WTC11 (cell line): ENCODE measurements at regions not wholly inside any gene's neighbourhood (a gene's known extent, or its start where the extent isn't known, plus 50 kb on each side); places are given as distances from the start of the nearest gene placed in this dataset.

ENCODE experiments used
- ATAC-seq: fragments of 200-7000 bp; cut with Tn5 transposase; 2 replicates; pipeline ENCODE4 v1.10.0; 2021; ENCODE audit warnings: mild to moderate bottlenecking, moderate library complexity
- CTCF ChIA-PET: fragments of 300-600 bp; sonication (Branson Sonifier 250); formaldehyde crosslinking; loops from one replicate; lab custom pipeline; 2021; ENCODE audit warnings: antibody characterized with exemption; lab: Charles Lee
- POLR2A ChIA-PET: fragments of 350-600 bp; sonication (Branson Sonifier 250); formaldehyde crosslinking; loops from one replicate; lab custom pipeline; 2021; ENCODE audit warnings: antibody characterized with exemption; lab: Charles Lee
- DNase-seq: peaks from one replicate; pipeline ENCODE4 v3.0.0; 2021; ENCODE audit warnings: low spot score
- H3K27ac Mint-ChIP-seq: 2 replicates; pipeline ENCODE4 v1.8.0; 2021; ENCODE audit warnings: mixed read lengths
- H3K27me3 Mint-ChIP-seq: 2 replicates; pipeline ENCODE4 v1.8.0; 2021; ENCODE audit warnings: low read depth, mild to moderate bottlenecking, moderate library complexity, mixed read lengths
- H3K36me3 Mint-ChIP-seq: 2 replicates; pipeline ENCODE4 v1.8.0; 2021; ENCODE audit warnings: mixed read lengths
- H3K4me1 Mint-ChIP-seq: 2 replicates; pipeline ENCODE4 v1.8.0; 2022; ENCODE audit warnings: mixed read lengths
- H3K4me3 Mint-ChIP-seq: 2 replicates; pipeline ENCODE4 v1.8.0; 2021; ENCODE audit warnings: mild to moderate bottlenecking, moderate library complexity, mixed read lengths
- H3K9me3 Mint-ChIP-seq: 2 replicates; pipeline ENCODE4 v1.8.0; 2021; ENCODE audit warnings: mixed read lengths
- CREM ChIP-seq: sonication (generic); formaldehyde crosslinking; IDR thresholded peaks from 2 replicates; pipeline ENCODE4 v1.8.1; 2022; ENCODE audit warnings: mild to moderate bottlenecking, missing genetic modification reagents, moderate library complexity
- GTF2I ChIP-seq: fragments of 250-450 bp; sonication (Bioruptor Pico); conservative IDR thresholded peaks from 2 replicates; pipeline ENCODE4 v1.4.0; 2021; ENCODE audit warnings: mild to moderate bottlenecking
- IRF2 ChIP-seq: sonication (generic); formaldehyde crosslinking; IDR thresholded peaks from 2 replicates; pipeline ENCODE4 v1.8.0; 2022; ENCODE audit warnings: low read depth, missing genetic modification reagents, borderline replicate concordance
- PRRX2 ChIP-seq: fragments of 250-450 bp; sonication (Bioruptor Pico); IDR thresholded peaks from 2 replicates; pipeline ENCODE4 v1.8.0; 2021; ENCODE audit warnings: mild to moderate bottlenecking
- RELA ChIP-seq: sonication (generic); formaldehyde crosslinking; IDR thresholded peaks from 2 replicates; pipeline ENCODE4 v1.8.1; 2022; ENCODE audit warnings: missing genetic modification reagents, mild to moderate bottlenecking, borderline replicate concordance
- SMAD3 ChIP-seq: sonication (generic); formaldehyde crosslinking; IDR thresholded peaks from 2 replicates; pipeline ENCODE4 v1.8.0; 2022; ENCODE audit warnings: missing genetic modification reagents, mild to moderate bottlenecking, borderline replicate concordance
- ZNF121 ChIP-seq: sonication (generic); formaldehyde crosslinking; IDR thresholded peaks from 2 replicates; pipeline ENCODE4 v1.8.0; 2023; ENCODE audit warnings: missing genetic modification reagents
- ZNF263 ChIP-seq: sonication (generic); formaldehyde crosslinking; IDR thresholded peaks from 2 replicates; pipeline ENCODE4 v1.8.1; 2022; ENCODE audit warnings: low read depth, mild to moderate bottlenecking, moderate library complexity, missing genetic modification reagents
- TF ChIP-seq, protein P1 (sequence below): fragments of 200-600 bp; IDR thresholded peaks from 2 replicates; pipeline ENCODE4 v1.8.0; 2022; ENCODE audit warnings: antibody characterized with exemption
- TF ChIP-seq, protein P2 (sequence below): fragments of 250-450 bp; sonication (Bioruptor Pico); IDR thresholded peaks from 2 replicates; pipeline ENCODE4 v1.9.0; 2021; ENCODE audit warnings: mild to moderate bottlenecking, borderline replicate concordance
- TF ChIP-seq, protein P3 (sequence below): sonication (generic); formaldehyde crosslinking; IDR thresholded peaks from 2 replicates; pipeline ENCODE4 v1.8.1; 2023; ENCODE audit warnings: mild to moderate bottlenecking, missing genetic modification reagents, moderate library complexity
- TF ChIP-seq, protein P4 (sequence below): sonication (generic); formaldehyde crosslinking; IDR thresholded peaks from 2 replicates; pipeline ENCODE4 v1.8.0; 2022; ENCODE audit warnings: missing genetic modification reagents
- TF ChIP-seq, protein P5 (sequence below): sonication (generic); formaldehyde crosslinking; IDR thresholded peaks from 2 replicates; pipeline ENCODE4 v1.8.1; 2022; ENCODE audit warnings: missing genetic modification reagents, borderline replicate concordance

DNA sequence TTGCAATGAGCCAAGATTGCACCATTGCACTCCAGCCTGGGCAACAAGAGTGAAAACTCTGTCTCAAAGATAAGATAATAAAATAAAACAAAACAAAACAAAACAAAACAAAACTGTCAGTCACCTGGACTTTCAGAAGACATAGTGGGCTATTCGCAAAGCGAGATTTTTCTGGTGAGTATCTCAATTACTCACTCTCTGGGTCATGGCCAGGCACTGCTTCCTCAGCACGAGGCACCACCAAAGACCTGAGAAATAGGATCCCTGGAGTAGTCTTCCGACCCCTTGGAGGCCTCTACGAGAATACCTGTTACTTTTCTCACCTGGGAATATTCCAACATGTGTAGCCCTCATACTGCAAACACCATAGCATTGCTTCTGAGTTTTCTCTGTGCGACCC lies 201.7 kb upstream of the ZNF618 start:
- no peak overlapping the region for H3K27ac Mint-ChIP-seq
- ATAC-seq, result no peak
- H3K36me3 Mint-ChIP-seq, result no peaks in the 10 kb centered on the region

More for the DNA sequence above, 201.7 kb upstream of the ZNF618 start:
- Mint-ChIP-seq H3K9me3 (no peaks in the 10 kb centered on the region), H3K27me3 (peaks cover 14% of the 10 kb centered on the region), H3K4me3 (no peak overlapping the region), H3K4me1 (no peaks in the 10 kb centered on the region)
- POLR2A ChIA-PET, result no interaction called here
- CTCF ChIA-PET, result interaction anchor here (2.1 kb wide), 1 partner anchor 16 kb away, joined by 7 read pairs; no protein-coding TSS in a partner anchor
- DNase-seq, result no peak
- TF ChIP-seq PRRX2 (CRISPR knock-in tag) (no peak), IRF2 (CRISPR knock-in tag) (no peak), ZNF263 (no peak), RELA (CRISPR knock-in tag) (no peak), ZNF121 (CRISPR knock-in tag) (no peak), SMAD3 (no peak), CREM (no peak), GTF2I (CRISPR knock-in tag) (no peak)
- TF ChIP-seq, protein P1, sequence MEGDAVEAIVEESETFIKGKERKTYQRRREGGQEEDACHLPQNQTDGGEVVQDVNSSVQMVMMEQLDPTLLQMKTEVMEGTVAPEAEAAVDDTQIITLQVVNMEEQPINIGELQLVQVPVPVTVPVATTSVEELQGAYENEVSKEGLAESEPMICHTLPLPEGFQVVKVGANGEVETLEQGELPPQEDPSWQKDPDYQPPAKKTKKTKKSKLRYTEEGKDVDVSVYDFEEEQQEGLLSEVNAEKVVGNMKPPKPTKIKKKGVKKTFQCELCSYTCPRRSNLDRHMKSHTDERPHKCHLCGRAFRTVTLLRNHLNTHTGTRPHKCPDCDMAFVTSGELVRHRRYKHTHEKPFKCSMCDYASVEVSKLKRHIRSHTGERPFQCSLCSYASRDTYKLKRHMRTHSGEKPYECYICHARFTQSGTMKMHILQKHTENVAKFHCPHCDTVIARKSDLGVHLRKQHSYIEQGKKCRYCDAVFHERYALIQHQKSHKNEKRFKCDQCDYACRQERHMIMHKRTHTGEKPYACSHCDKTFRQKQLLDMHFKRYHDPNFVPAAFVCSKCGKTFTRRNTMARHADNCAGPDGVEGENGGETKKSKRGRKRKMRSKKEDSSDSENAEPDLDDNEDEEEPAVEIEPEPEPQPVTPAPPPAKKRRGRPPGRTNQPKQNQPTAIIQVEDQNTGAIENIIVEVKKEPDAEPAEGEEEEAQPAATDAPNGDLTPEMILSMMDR, result no peak
- TF ChIP-seq, protein P2, sequence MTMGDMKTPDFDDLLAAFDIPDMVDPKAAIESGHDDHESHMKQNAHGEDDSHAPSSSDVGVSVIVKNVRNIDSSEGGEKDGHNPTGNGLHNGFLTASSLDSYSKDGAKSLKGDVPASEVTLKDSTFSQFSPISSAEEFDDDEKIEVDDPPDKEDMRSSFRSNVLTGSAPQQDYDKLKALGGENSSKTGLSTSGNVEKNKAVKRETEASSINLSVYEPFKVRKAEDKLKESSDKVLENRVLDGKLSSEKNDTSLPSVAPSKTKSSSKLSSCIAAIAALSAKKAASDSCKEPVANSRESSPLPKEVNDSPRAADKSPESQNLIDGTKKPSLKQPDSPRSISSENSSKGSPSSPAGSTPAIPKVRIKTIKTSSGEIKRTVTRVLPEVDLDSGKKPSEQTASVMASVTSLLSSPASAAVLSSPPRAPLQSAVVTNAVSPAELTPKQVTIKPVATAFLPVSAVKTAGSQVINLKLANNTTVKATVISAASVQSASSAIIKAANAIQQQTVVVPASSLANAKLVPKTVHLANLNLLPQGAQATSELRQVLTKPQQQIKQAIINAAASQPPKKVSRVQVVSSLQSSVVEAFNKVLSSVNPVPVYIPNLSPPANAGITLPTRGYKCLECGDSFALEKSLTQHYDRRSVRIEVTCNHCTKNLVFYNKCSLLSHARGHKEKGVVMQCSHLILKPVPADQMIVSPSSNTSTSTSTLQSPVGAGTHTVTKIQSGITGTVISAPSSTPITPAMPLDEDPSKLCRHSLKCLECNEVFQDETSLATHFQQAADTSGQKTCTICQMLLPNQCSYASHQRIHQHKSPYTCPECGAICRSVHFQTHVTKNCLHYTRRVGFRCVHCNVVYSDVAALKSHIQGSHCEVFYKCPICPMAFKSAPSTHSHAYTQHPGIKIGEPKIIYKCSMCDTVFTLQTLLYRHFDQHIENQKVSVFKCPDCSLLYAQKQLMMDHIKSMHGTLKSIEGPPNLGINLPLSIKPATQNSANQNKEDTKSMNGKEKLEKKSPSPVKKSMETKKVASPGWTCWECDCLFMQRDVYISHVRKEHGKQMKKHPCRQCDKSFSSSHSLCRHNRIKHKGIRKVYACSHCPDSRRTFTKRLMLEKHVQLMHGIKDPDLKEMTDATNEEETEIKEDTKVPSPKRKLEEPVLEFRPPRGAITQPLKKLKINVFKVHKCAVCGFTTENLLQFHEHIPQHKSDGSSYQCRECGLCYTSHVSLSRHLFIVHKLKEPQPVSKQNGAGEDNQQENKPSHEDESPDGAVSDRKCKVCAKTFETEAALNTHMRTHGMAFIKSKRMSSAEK (CRISPR knock-in tag), result no peak
- TF ChIP-seq, protein P3, sequence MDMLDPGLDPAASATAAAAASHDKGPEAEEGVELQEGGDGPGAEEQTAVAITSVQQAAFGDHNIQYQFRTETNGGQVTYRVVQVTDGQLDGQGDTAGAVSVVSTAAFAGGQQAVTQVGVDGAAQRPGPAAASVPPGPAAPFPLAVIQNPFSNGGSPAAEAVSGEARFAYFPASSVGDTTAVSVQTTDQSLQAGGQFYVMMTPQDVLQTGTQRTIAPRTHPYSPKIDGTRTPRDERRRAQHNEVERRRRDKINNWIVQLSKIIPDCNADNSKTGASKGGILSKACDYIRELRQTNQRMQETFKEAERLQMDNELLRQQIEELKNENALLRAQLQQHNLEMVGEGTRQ (CRISPR knock-in tag), result no peak
- TF ChIP-seq, protein P4, sequence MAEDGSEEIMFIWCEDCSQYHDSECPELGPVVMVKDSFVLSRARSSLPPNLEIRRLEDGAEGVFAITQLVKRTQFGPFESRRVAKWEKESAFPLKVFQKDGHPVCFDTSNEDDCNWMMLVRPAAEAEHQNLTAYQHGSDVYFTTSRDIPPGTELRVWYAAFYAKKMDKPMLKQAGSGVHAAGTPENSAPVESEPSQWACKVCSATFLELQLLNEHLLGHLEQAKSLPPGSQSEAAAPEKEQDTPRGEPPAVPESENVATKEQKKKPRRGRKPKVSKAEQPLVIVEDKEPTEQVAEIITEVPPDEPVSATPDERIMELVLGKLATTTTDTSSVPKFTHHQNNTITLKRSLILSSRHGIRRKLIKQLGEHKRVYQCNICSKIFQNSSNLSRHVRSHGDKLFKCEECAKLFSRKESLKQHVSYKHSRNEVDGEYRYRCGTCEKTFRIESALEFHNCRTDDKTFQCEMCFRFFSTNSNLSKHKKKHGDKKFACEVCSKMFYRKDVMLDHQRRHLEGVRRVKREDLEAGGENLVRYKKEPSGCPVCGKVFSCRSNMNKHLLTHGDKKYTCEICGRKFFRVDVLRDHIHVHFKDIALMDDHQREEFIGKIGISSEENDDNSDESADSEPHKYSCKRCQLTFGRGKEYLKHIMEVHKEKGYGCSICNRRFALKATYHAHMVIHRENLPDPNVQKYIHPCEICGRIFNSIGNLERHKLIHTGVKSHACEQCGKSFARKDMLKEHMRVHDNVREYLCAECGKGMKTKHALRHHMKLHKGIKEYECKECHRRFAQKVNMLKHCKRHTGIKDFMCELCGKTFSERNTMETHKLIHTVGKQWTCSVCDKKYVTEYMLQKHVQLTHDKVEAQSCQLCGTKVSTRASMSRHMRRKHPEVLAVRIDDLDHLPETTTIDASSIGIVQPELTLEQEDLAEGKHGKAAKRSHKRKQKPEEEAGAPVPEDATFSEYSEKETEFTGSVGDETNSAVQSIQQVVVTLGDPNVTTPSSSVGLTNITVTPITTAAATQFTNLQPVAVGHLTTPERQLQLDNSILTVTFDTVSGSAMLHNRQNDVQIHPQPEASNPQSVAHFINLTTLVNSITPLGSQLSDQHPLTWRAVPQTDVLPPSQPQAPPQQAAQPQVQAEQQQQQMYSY (CRISPR knock-in tag), result no peak
- TF ChIP-seq, protein P5, sequence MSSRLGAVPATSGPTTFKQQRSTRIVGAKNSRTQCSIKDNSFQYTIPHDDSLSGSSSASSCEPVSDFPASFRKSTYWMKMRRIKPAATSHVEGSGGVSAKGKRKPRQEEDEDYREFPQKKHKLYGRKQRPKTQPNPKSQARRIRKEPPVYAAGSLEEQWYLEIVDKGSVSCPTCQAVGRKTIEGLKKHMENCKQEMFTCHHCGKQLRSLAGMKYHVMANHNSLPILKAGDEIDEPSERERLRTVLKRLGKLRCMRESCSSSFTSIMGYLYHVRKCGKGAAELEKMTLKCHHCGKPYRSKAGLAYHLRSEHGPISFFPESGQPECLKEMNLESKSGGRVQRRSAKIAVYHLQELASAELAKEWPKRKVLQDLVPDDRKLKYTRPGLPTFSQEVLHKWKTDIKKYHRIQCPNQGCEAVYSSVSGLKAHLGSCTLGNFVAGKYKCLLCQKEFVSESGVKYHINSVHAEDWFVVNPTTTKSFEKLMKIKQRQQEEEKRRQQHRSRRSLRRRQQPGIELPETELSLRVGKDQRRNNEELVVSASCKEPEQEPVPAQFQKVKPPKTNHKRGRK (CRISPR knock-in tag), result no peak
